Fibroblast of mammary gland (primary cell): ENCODE measurements at regions not wholly inside any gene's neighbourhood (a gene's known extent, or its start where the extent isn't known, plus 50 kb on each side); places are given as distances from the start of the nearest gene placed in this dataset.

Experiments used
- DNase-seq: peaks from one replicate; pipeline ENCODE4 v3.0.0-alpha.2; 2010; ENCODE audit warnings: low read depth
- H3K4me3 ChIP-seq: 2 replicates; pipeline ENCODE4 v1.5.1; 2011; ENCODE audit warnings: low read depth, mild to moderate bottlenecking, low read length, moderate library complexity; ENCODE audit not compliant: control insufficient read depth
- TF ChIP-seq, protein P1 (sequence below): conservative IDR thresholded peaks from 2 replicates; pipeline ENCODE4 v1.5.1; 2011; ENCODE audit warnings: low read depth, low read length, inconsistent platforms; ENCODE audit not compliant: control insufficient read depth, insufficient read depth

- DNase-seq, result peak; percentile 7
- no peak overlapping the region for H3K4me3 ChIP-seq
- TF ChIP-seq, protein P1, sequence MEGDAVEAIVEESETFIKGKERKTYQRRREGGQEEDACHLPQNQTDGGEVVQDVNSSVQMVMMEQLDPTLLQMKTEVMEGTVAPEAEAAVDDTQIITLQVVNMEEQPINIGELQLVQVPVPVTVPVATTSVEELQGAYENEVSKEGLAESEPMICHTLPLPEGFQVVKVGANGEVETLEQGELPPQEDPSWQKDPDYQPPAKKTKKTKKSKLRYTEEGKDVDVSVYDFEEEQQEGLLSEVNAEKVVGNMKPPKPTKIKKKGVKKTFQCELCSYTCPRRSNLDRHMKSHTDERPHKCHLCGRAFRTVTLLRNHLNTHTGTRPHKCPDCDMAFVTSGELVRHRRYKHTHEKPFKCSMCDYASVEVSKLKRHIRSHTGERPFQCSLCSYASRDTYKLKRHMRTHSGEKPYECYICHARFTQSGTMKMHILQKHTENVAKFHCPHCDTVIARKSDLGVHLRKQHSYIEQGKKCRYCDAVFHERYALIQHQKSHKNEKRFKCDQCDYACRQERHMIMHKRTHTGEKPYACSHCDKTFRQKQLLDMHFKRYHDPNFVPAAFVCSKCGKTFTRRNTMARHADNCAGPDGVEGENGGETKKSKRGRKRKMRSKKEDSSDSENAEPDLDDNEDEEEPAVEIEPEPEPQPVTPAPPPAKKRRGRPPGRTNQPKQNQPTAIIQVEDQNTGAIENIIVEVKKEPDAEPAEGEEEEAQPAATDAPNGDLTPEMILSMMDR, result no peak
Measured at GRCh38 chr5:112084149-112084548, 327.2 kb upstream of the NREP start.

- DNase-seq, result peak; percentile 21
- H3K4me3 ChIP-seq, result no peak overlapping the region
- TF ChIP-seq, protein P1, result no peak
Measured at GRCh38 chr5:112083623-112084022, 326.6 kb upstream of the NREP start.

- TF ChIP-seq, protein P1, result no peak
- DNase-seq, result peak; percentile 10
- no peak overlapping the region for H3K4me3 ChIP-seq
Measured at GRCh38 chr5:112077180-112077579, 320.2 kb upstream of the NREP start.

DNA sequence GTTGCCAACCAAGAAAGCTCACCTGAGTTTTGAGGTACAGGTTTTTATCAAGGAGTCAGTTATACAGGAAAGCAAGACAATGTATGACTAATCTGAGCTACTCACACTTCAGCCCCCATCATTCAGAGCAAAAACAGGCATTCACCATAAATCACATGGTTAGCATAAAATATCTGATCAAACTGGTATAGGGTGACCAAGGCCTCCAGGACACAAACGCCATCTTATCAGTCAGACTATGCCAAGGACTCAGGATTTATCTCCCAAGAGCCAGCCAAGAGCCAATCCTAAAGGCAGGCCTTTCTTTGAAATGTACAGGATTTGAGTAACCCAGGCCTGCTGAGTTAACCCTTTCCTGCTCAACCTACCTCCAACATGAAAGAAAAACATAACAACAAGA lies 313.0 kb upstream of the NREP start:
- TF ChIP-seq, protein P1, result no peak
- H3K4me3 ChIP-seq, result no peak overlapping the region
- DNase-seq, result no peak

DNA sequence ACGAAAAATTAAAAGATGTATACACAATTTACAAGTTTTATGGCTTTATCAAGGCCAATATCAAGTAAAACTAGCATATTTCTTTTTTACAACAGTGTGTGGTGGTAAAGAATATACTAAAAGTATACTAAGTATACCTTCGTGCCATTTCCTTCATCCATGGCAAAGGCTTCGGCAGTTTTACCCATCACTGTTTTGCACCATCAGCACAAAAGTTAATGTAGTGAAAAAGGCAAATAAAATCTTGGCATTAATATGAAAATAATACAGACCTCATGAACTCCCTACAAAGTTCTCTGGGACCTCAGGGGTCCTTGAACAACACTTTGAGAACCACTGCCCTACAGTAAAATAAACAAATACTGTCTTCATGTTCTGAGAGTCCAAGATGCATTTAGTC lies 312.3 kb upstream of the NREP start:
- no peak overlapping the region for H3K4me3 ChIP-seq
- no peak for DNase-seq
- TF ChIP-seq, protein P1, result no peak

- TF ChIP-seq, protein P1, result no peak
- no peak for DNase-seq
- H3K4me3 ChIP-seq, result no peak overlapping the region
Measured at GRCh38 chr5:112068593-112068992, 311.6 kb upstream of the NREP start.

GRCh38 chr5:112065781-112066180 lies 308.8 kb upstream of the NREP start:
- TF ChIP-seq, protein P1, result no peak
- no peak overlapping the region for H3K4me3 ChIP-seq
- peak; percentile 16 for DNase-seq
